ENCODE measurements at regions not wholly inside any gene's neighbourhood (a gene's known extent, or its start where the extent isn't known, plus 50 kb on each side); places are given as distances from the start of the nearest gene placed in this dataset.
"Not testable (repeated sequence)": the region's sequence is repeated elsewhere in the genome, so short reads cannot be mapped to it uniquely, and the experiment has no call there.

- no peak for DNase-seq (ENCODE audit: low read depth, low spot score)
These were observed 94.7 kb upstream of the IGSF10 start for GRCh38 chr3:151555523-151555922.

GRCh38 chr3:151553888-151554287, 93.0 kb upstream of the IGSF10 start:
- no peak for DNase-seq (ENCODE audit: low read depth, low spot score)

GRCh38 chr3:151552589-151552988, 91.7 kb upstream of the IGSF10 start:
- no peak for DNase-seq (ENCODE audit: low read depth, low spot score)

- no peak for DNase-seq (ENCODE audit: low read depth, low spot score)
These were observed 89.8 kb upstream of the IGSF10 start for GRCh38 chr3:151550642-151551041.

- DNase-seq (ENCODE audit: low read depth, low spot score): no peak
These were observed 89.3 kb upstream of the IGSF10 start for GRCh38 chr3:151550025-151550618.

GRCh38 chr3:151548195-151548594, 87.3 kb upstream of the IGSF10 start:
- no peak for DNase-seq (ENCODE audit: low read depth, low spot score)

- DNase-seq (ENCODE audit: low read depth, low spot score): no peak
These were observed 83.3 kb upstream of the IGSF10 start for GRCh38 chr3:151544164-151544548.

GRCh38 chr3:151541178-151541577, 80.3 kb upstream of the IGSF10 start:
- DNase-seq (ENCODE audit: low read depth, low spot score): no peak

GRCh38 chr3:151539599-151539998, 78.7 kb upstream of the IGSF10 start:
- DNase-seq (ENCODE audit: low read depth, low spot score): no peak

GRCh38 chr3:151538456-151539393, 77.9 kb upstream of the IGSF10 start:
- DNase-seq (ENCODE audit: low read depth, low spot score): peak; percentile 57

GRCh38 chr3:151537726-151538125, 76.9 kb upstream of the IGSF10 start:
- peak; percentile 65 for DNase-seq (ENCODE audit: low read depth, low spot score)

GRCh38 chr3:151526757-151527156, 65.9 kb upstream of the IGSF10 start:
- DNase-seq (ENCODE audit: low read depth, low spot score): no peak

- no peak for DNase-seq (ENCODE audit: low read depth, low spot score)
These were observed 59.2 kb upstream of the IGSF10 start for GRCh38 chr3:151520105-151520504.

GRCh38 chr3:151511433-151511832, 50.6 kb upstream of the IGSF10 start:
- not testable (repeated sequence) for DNase-seq (ENCODE audit: low read depth, low spot score)

Measured in astrocyte of the hippocampus (primary cell).